ENCODE measurements at regions not wholly inside any gene's neighbourhood (a gene's known extent, or its start where the extent isn't known, plus 50 kb on each side); places are given as distances from the start of the nearest gene placed in this dataset.

GRCh38 chr6:134458857-134459657, 141.1 kb upstream of the SGK1 start:
- no peak for DNase-seq (ENCODE audit: low read depth, low spot score)

- no peak for DNase-seq (ENCODE audit: low read depth, low spot score)
Measured at GRCh38 chr6:134457941-134458340, 140.0 kb upstream of the SGK1 start.

- no peak for DNase-seq (ENCODE audit: low read depth, low spot score)
Measured at GRCh38 chr6:134456226-134456625, 138.3 kb upstream of the SGK1 start.

DNA sequence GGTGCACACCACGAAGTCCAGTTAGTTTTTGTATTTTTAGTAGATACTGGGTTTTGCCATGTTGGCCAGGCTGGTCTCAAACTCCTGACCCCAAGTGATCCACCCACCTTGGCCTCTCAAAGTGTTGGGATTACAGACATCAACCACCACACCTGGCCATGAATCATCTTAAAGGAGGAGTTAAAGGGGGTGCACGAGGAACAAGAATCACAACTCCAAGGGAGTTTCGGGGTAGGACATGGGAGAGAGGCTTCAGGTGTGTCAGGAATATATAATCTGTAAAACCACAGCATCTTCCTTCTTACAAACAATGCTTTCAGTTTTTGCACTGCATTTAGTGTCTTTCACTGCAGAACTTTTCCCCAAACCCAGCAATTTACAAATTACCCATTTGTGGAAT, 137.4 kb upstream of the SGK1 start:
- no peak for DNase-seq (ENCODE audit: low read depth, low spot score)

DNA sequence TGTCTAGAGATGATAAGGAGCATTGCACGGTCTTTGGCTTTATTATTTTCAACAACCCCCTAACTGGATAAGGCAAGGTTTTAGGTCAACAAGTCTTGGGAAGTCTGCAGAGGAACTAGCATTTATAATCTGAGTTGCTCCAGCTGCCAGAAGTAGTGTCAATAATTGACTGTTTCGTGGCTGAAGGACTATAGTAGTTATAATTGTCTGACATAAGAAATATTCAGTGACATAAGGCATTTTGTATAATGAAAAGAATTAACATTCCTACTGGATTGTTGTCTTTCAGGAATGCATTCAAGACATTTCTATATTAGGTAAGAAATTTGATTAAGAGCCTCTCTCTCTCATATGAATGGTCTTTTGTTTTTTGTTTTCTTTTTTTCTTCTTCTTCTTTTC, 136.9 kb upstream of the SGK1 start:
- DNase-seq (ENCODE audit: low read depth, low spot score), result no peak

GRCh38 chr6:134453792-134454510, 136.0 kb upstream of the SGK1 start:
- no peak for DNase-seq (ENCODE audit: low read depth, low spot score)

- DNase-seq (ENCODE audit: low read depth, low spot score), result no peak
Measured at GRCh38 chr6:134452906-134453305, 135.0 kb upstream of the SGK1 start.

GRCh38 chr6:134451529-134451928, 133.6 kb upstream of the SGK1 start:
- no peak for DNase-seq (ENCODE audit: low read depth, low spot score)

- DNase-seq (ENCODE audit: low read depth, low spot score), result no peak
Measured at GRCh38 chr6:134449781-134450180, 131.9 kb upstream of the SGK1 start.

GRCh38 chr6:134449004-134449403, 131.1 kb upstream of the SGK1 start:
- no peak for DNase-seq (ENCODE audit: low read depth, low spot score)

- no peak for DNase-seq (ENCODE audit: low read depth, low spot score)
Measured at GRCh38 chr6:134447883-134448387, 130.0 kb upstream of the SGK1 start.

DNA sequence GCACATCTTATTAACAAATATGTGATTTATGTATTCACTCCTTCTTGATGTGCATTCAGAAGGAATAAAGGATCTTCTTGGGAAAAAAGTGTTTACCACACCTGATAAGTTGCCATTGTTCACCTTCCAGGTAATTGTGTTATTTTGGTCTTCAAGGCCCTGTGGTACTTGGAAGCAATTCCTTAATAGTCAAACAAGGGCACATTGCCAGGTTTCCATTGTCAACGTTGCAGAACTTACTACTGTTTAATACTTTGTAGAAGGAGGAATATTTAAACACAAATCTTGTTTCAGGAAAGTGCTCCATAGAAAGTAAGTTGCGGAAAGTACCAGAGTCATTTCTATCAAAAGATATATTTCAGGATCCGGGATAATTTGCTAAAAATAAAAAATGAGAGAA, 129.5 kb upstream of the SGK1 start:
- DNase-seq (ENCODE audit: low read depth, low spot score), result no peak

- no peak for DNase-seq (ENCODE audit: low read depth, low spot score)
Measured at GRCh38 chr6:134446896-134447295, 129.0 kb upstream of the SGK1 start.

GRCh38 chr6:134446218-134446848, 128.4 kb upstream of the SGK1 start:
- no peak for DNase-seq (ENCODE audit: low read depth, low spot score)

GRCh38 chr6:134443009-134443408, 125.1 kb upstream of the SGK1 start:
- DNase-seq (ENCODE audit: low read depth, low spot score), result no peak

DNA sequence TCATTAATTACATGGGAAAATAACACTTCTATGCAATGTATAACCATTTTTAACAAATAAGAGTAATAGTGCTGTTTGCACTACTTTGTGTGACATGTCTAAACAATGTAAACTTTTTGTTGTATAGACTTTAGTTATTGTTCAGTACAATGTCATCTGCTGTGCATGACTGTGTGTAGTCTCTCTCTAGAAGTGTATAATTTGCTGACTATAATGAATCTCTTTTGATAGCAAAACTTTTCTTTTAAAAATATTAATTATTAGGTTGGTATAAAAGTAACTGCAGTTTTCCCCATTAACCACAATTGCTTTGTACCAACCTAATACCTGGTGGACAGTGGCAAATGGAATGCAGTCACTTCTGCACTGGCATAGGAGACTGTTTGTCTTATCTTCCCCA, 124.2 kb upstream of the SGK1 start:
- no peak for DNase-seq (ENCODE audit: low read depth, low spot score)

DNA sequence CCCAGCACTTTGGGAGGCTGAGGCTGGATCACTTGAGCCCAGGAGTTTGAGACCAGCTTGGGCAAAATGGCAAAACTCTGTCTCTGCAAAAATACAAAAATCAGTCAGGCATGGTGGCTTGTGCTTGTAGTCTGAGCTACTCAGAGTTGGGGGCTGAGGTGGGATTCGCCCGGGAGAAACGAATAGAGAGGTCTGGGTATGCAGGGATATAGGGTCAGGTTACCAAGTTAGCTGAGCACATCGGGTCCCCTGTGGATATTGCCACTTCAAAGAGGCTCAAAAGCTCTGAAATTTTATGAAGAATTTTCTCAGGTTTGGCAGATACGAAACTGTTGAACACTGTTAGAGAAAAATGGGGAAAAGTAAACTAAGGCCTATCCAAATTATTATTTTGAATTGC, 120.9 kb upstream of the SGK1 start:
- DNase-seq (ENCODE audit: low read depth, low spot score), result no peak

GRCh38 chr6:134437376-134437775, 119.5 kb upstream of the SGK1 start:
- no peak for DNase-seq (ENCODE audit: low read depth, low spot score)

GRCh38 chr6:134436950-134437349, 119.0 kb upstream of the SGK1 start:
- DNase-seq (ENCODE audit: low read depth, low spot score), result no peak

DNA sequence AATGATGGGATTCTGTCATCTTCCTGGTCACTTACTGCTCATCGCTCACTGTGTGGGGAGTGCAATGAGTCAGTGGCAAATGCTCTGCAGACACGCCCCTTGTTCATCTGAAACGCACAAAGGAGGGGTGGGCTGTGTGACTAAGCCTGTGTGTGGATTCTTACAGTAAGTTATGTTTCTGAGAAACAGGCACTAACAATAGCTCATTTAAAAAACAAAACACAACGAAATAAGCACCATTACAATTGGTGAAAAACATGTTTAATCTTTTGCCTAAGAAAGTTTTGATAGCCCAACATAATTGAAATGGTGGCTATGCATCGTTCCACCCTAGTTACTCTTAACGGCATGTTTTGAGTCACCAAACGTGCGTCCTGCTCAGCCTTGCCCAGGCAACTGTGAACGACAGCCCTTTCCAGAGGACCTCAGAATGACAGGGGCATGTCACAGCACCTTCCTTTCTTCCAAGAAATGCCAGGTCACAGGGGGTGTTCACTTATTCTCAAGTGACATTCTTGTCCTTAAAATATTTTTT, 118.4 kb upstream of the SGK1 start:
- peak; percentile 40 for DNase-seq (ENCODE audit: low read depth, low spot score)

DNA sequence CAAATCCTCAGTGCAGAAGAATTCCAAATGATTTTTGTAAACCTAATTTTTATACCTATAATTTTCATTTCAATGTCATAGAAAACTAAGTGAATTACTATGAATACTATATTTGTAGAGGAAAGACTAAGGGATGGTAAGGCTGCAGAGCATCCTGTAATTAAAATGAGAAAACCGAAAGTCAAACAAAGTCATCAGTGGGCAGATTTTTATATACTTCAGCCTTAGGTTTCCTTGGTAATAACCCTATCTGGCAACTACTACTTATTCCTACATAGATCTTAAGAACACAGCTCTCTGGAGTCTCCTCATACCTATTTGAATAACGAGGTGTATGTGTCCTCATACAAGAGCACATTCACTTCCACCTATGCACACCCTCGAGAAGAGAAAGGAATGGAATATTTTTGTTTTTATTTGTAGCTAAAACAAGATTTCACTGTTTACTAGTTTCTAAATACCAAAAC, 117.9 kb upstream of the SGK1 start:
- DNase-seq (ENCODE audit: low read depth, low spot score), result no peak
